HL-60 (cell line): ENCODE measurements at regions not wholly inside any gene's neighbourhood (a gene's known extent, or its start where the extent isn't known, plus 50 kb on each side); places are given as distances from the start of the nearest gene placed in this dataset.

Source experiments
- POLR2AphosphoS5 ChIP-seq: IDR thresholded peaks from 2 replicates; pipeline ENCODE4 v1.6.1; 2012; ENCODE audit warnings: low read depth
- TF ChIP-seq, protein P1 (sequence below): IDR thresholded peaks from one replicate; pipeline ENCODE4 v1.5.1; 2011; ENCODE audit warnings: low read length, control low read depth, inconsistent platforms; ENCODE audit not compliant: insufficient read depth
- TF ChIP-seq, protein P2 (sequence below): IDR thresholded peaks from 2 replicates; pipeline ENCODE4 v1.6.1; 2012; ENCODE audit warnings: low read depth; ENCODE audit not compliant: insufficient replicate concordance

DNA sequence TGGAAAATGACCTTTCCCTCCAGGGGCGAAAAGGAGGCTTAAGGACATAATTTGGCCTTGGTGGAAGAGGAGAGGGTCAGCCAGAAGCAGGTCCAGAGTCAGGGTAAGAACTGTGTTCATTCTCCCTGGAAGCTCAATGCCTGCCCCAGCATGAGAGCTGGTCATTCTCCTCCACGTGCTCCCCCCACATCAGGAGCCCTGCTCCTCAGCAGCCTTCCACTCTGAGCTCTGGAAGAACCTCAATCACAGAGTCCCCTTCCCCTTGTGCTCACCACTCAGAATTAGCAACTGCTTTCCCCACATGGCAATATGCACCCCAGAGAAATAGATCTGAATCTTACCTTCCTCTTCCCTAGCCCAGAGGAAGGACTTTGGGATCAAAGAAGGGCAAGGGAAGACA is 115.4 kb downstream of the TMEM200C start:
- TF ChIP-seq, protein P1, sequence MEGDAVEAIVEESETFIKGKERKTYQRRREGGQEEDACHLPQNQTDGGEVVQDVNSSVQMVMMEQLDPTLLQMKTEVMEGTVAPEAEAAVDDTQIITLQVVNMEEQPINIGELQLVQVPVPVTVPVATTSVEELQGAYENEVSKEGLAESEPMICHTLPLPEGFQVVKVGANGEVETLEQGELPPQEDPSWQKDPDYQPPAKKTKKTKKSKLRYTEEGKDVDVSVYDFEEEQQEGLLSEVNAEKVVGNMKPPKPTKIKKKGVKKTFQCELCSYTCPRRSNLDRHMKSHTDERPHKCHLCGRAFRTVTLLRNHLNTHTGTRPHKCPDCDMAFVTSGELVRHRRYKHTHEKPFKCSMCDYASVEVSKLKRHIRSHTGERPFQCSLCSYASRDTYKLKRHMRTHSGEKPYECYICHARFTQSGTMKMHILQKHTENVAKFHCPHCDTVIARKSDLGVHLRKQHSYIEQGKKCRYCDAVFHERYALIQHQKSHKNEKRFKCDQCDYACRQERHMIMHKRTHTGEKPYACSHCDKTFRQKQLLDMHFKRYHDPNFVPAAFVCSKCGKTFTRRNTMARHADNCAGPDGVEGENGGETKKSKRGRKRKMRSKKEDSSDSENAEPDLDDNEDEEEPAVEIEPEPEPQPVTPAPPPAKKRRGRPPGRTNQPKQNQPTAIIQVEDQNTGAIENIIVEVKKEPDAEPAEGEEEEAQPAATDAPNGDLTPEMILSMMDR = no peak
- TF ChIP-seq, protein P2, sequence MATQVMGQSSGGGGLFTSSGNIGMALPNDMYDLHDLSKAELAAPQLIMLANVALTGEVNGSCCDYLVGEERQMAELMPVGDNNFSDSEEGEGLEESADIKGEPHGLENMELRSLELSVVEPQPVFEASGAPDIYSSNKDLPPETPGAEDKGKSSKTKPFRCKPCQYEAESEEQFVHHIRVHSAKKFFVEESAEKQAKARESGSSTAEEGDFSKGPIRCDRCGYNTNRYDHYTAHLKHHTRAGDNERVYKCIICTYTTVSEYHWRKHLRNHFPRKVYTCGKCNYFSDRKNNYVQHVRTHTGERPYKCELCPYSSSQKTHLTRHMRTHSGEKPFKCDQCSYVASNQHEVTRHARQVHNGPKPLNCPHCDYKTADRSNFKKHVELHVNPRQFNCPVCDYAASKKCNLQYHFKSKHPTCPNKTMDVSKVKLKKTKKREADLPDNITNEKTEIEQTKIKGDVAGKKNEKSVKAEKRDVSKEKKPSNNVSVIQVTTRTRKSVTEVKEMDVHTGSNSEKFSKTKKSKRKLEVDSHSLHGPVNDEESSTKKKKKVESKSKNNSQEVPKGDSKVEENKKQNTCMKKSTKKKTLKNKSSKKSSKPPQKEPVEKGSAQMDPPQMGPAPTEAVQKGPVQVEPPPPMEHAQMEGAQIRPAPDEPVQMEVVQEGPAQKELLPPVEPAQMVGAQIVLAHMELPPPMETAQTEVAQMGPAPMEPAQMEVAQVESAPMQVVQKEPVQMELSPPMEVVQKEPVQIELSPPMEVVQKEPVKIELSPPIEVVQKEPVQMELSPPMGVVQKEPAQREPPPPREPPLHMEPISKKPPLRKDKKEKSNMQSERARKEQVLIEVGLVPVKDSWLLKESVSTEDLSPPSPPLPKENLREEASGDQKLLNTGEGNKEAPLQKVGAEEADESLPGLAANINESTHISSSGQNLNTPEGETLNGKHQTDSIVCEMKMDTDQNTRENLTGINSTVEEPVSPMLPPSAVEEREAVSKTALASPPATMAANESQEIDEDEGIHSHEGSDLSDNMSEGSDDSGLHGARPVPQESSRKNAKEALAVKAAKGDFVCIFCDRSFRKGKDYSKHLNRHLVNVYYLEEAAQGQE = no peak
- TF ChIP-seq POLR2AphosphoS5 = no peak
